Lower leg skin (tissue), 4 donors: ENCODE measurements at regions not wholly inside any gene's neighbourhood (a gene's known extent, or its start where the extent isn't known, plus 50 kb on each side); places are given as distances from the start of the nearest gene placed in this dataset.

Source experiments
- DNase-seq, 2 donors: peaks; one replicate each; pipeline ENCODE4 v3.0.0-alpha.2; 2019; ENCODE audit warnings: low spot score in 2 of 2
- H3K4me3 ChIP-seq: fragments of 200-600 bp; sonication (generic); 2 replicates; pipeline ENCODE4 v1.5.1; 2017; ENCODE audit warnings: mild to moderate bottlenecking, low read depth; ENCODE audit not compliant: poor library complexity, severe bottlenecking
- CTCF ChIP-seq, 3 donors: fragments of 450-650 bp; IDR thresholded peaks; one replicate each; pipeline ENCODE4 v1.5.1; 2016; ENCODE audit warnings: antibody characterized with exemption in 3 of 3, mild to moderate bottlenecking in 3 of 3, moderate library complexity in 2 of 3
- POLR2A ChIP-seq, 2 donors: fragments of 450-650 bp; IDR thresholded peaks; one replicate each; pipeline ENCODE4 v1.6.1; 2016 to 2017; ENCODE audit warnings: antibody characterized with exemption in 2 of 2, mild to moderate bottlenecking in 1 of 2, moderate library complexity in 1 of 2
- WGBS, 2 donors: methylation state at CpG; one replicate each; pipeline ENCODE4 v1.1.5; 2018; 5-methylcytosine and 5-hydroxymethylcytosine counted together
- intact Hi-C: fragments of 100-400 bp; cut with DNase I; formaldehyde crosslinking; loops from one replicate; pipeline ENCODE4 v1.15.0; 2023; ENCODE audit warnings: low total_unique reads

- intact Hi-C loops: no loop called here
- 65 to 74% methylated on average over 4 of the region's 4 CpGs for WGBS, 2 donors
- no peak overlapping the region for H3K4me3 ChIP-seq
- no peak for TF ChIP-seq CTCF (IDR thresholded peaks at IDR 0.05)
- no peak for DNase-seq
These were observed 146.7 kb downstream of the RPIA start for GRCh38 chr2:88838165-88838635.

- intact Hi-C loops: no loop called here
- no peak overlapping the region for H3K4me3 ChIP-seq
- no peak for DNase-seq
- TF ChIP-seq CTCF (IDR thresholded peaks at IDR 0.05) (no peak), POLR2A (IDR thresholded peaks at IDR 0.05) (no peak)
- WGBS, 2 donors: 90 to 92% methylated on average over 8 of the region's 8 CpGs
These were observed 149.9 kb downstream of the RPIA start for GRCh38 chr2:88841224-88841929.

GRCh38 chr2:88842656-88843460, 151.4 kb downstream of the RPIA start:
- intact Hi-C loops: no loop called here
- WGBS, 2 donors: 57 to 62% methylated on average over 1 of the region's 1 CpG
- DNase-seq: no peak
- no peak for TF ChIP-seq POLR2A (IDR thresholded peaks at IDR 0.05)
- TF ChIP-seq CTCF (IDR thresholded peaks at IDR 0.05): no peak
- H3K4me3 ChIP-seq: no peak overlapping the region

GRCh38 chr2:88843651-88844050, 152.2 kb downstream of the RPIA start:
- intact Hi-C loops: no loop called here
- TF ChIP-seq POLR2A (IDR thresholded peaks at IDR 0.05): no peak
- TF ChIP-seq CTCF (IDR thresholded peaks at IDR 0.05): no peak
- DNase-seq: no peak
- WGBS, 2 donors: 79 to 84% methylated on average over 2 of the region's 2 CpGs
- no peak overlapping the region for H3K4me3 ChIP-seq

GRCh38 chr2:88844960-88845359, 153.5 kb downstream of the RPIA start:
- intact Hi-C loops: no loop called here
- TF ChIP-seq CTCF (IDR thresholded peaks at IDR 0.05) (no peak), POLR2A (IDR thresholded peaks at IDR 0.05) (no peak)
- H3K4me3 ChIP-seq: no peak overlapping the region
- DNase-seq: no peak
- whole genome bisulfite sequencing, 2 donors: 87 to 89% methylated on average over 3 of the region's 3 CpGs
